NCI-H524 treated with DMSO at 0.1 percent for 48 hours (cell line): ENCODE measurements at regions not wholly inside any gene's neighbourhood (a gene's known extent, or its start where the extent isn't known, plus 50 kb on each side); places are given as distances from the start of the nearest gene placed in this dataset.

Source experiments
- DNase-seq: peaks from one replicate; lab custom pipeline; 2025; lab: John Stamatoyannopoulos, UW

GRCh38 chr16:86664522-86665318 is 86.4 kb downstream of the FOXL1 start:
- no peak for DNase-seq

- no peak for DNase-seq
Observed at GRCh38 chr16:86665319-86665675, 86.9 kb downstream of the FOXL1 start.

- no peak for DNase-seq
Observed at GRCh38 chr16:86665929-86666328, 87.6 kb downstream of the FOXL1 start.

GRCh38 chr16:86667035-86667434 is 88.7 kb downstream of the FOXL1 start:
- DNase-seq = no peak

- no peak for DNase-seq
Observed at GRCh38 chr16:86668136-86668910, 90.0 kb downstream of the FOXL1 start.

- no peak for DNase-seq
Observed at GRCh38 chr16:86669285-86669805, 91.0 kb downstream of the FOXL1 start.

GRCh38 chr16:86669937-86670749 is 91.8 kb downstream of the FOXL1 start:
- DNase-seq = no peak

GRCh38 chr16:86670750-86671234 is 92.4 kb downstream of the FOXL1 start:
- DNase-seq = no peak

- DNase-seq = no peak
Observed at GRCh38 chr16:86671486-86672178, 93.3 kb downstream of the FOXL1 start.

- DNase-seq = no peak
Observed at GRCh38 chr16:86672179-86672863, 94.0 kb downstream of the FOXL1 start.

GRCh38 chr16:86673090-86673955 is 95.0 kb downstream of the FOXL1 start:
- DNase-seq = no peak

- no peak for DNase-seq
Observed at GRCh38 chr16:86673956-86674453, 95.7 kb downstream of the FOXL1 start.

GRCh38 chr16:86676254-86676670 is 97.9 kb downstream of the FOXL1 start:
- no peak for DNase-seq

- no peak for DNase-seq
Observed at GRCh38 chr16:86679490-86679889, 101.1 kb downstream of the FOXL1 start.

- DNase-seq = no peak
Observed at GRCh38 chr16:86680162-86680561, 101.8 kb downstream of the FOXL1 start.

- DNase-seq = no peak
Observed at GRCh38 chr16:86680661-86681030, 102.3 kb downstream of the FOXL1 start.

- DNase-seq = no peak
Observed at GRCh38 chr16:86681031-86681756, 102.8 kb downstream of the FOXL1 start.

- no peak for DNase-seq
Observed at GRCh38 chr16:86681757-86682106, 103.4 kb downstream of the FOXL1 start.

- DNase-seq = no peak
Observed at GRCh38 chr16:86682219-86682904, 104.0 kb downstream of the FOXL1 start.
